ENCODE measurements at regions not wholly inside any gene's neighbourhood (a gene's known extent, or its start where the extent isn't known, plus 50 kb on each side); places are given as distances from the start of the nearest gene placed in this dataset.

GRCh38 chrX:138487866-138488265 lies 223.7 kb downstream of the FGF13 start:
- Histone ChIP-seq H3K4me2 (ENCODE audit: low read depth, low read length) (no peak overlapping the region), H2AFZ (ENCODE audit: low read length) (no peak overlapping the region), H4K20me1 (ENCODE audit: insufficient read depth, low read length) (no peaks in the 10 kb centered on the region), H3K4me1 (ENCODE audit: insufficient read depth, low read length) (no peaks in the 10 kb centered on the region), H3K36me3 (replicated peaks in 1 of 2; ENCODE audit: control insufficient read depth in 1 of 2, insufficient read depth in 2 of 2, low read length in 2 of 2) (no peaks in the 10 kb centered on the region), H3K27me3 (ENCODE audit: control insufficient read depth in 1 of 2, insufficient read depth in 2 of 2, low read length in 2 of 2) (no peaks in the 10 kb centered on the region), H3K9me3 (ENCODE audit: low read length) (peaks cover 58% of the 10 kb centered on the region), H3K27ac (ENCODE audit: extremely low read length, insufficient read depth, low read length) (no peak overlapping the region), H3K4me3 (replicated peaks in 1 of 3; ENCODE audit: insufficient read depth in 1 of 3, low read depth in 2 of 3, low read length in 3 of 3) (no peak overlapping the region), H3K9ac (ENCODE audit: insufficient read depth, low read depth, low read length) (no peak overlapping the region), H3K79me2 (ENCODE audit: insufficient read depth, low read length) (no peaks in the 10 kb centered on the region)
- ChIA-PET POLR2A (no interaction called here), CTCF (ENCODE audit: low intra/inter-chr PET ratio, low total read pairs) (no interaction called here)
- TF ChIP-seq MAFK (conservative IDR thresholded peaks at IDR 0.05 in 1 of 2, IDR thresholded peaks at IDR 0.05 in 1 of 2; ENCODE audit: low read length in 2 of 2) (no peak), TBX3 (IDR thresholded peaks at IDR 0.05; ENCODE audit: borderline replicate concordance) (no peak), CSRNP1 (CRISPR knock-in tag; IDR thresholded peaks at IDR 0.05) (no peak), MIER2 (CRISPR knock-in tag; IDR thresholded peaks at IDR 0.05) (no peak), NCOA2 (CRISPR knock-in tag; IDR thresholded peaks at IDR 0.05) (no peak), ZBED4 (CRISPR knock-in tag; IDR thresholded peaks at IDR 0.05; ENCODE audit: borderline replicate concordance) (no peak), SUZ12 (IDR thresholded peaks at IDR 0.05; ENCODE audit: low read depth, low read length) (no peak), REXO4 (CRISPR knock-in tag; IDR thresholded peaks at IDR 0.05; ENCODE audit: borderline replicate concordance) (no peak), ZNF296 (CRISPR knock-in tag; conservative IDR thresholded peaks at IDR 0.05) (no peak), TRIM22 (IDR thresholded peaks at IDR 0.05) (no peak), ZMYM4 (CRISPR knock-in tag; IDR thresholded peaks at IDR 0.05) (no peak), RXRA (CRISPR knock-in tag; IDR thresholded peaks at IDR 0.05) (no peak), RXRB (CRISPR knock-in tag; IDR thresholded peaks at IDR 0.05; ENCODE audit: borderline replicate concordance) (no peak), ZNF792 (CRISPR knock-in tag; IDR thresholded peaks at IDR 0.05) (no peak)
- FAIRE-seq (no peak), DNase-seq (ENCODE audit: low spot score) (no peak), ATAC-seq (no peak)
- intact Hi-C loops (cut with micrococcal nuclease; ENCODE audit: unreplicated experiment) (no loop called here), in situ Hi-C loops (cut with HindIII; ENCODE audit: extremely low pct_ligation_motif_present, low pct_unique_long_range_greater_than_20kb) (no loop called here)
- no TSS peak for BruUV-seq (replicated peaks)
- WGBS (ENCODE audit: low lambda C conversion rate): no CpG with 5 or more reads among the region's 6 CpGs

Data from HepG2 (cell line).